ENCODE measurements at regions not wholly inside any gene's neighbourhood (a gene's known extent, or its start where the extent isn't known, plus 50 kb on each side); places are given as distances from the start of the nearest gene placed in this dataset.

- no peak for TF ChIP-seq CTCF (IDR thresholded peaks at IDR 0.05; ENCODE audit: low read length)
- no peak for TF ChIP-seq EZH2 (IDR thresholded peaks at IDR 0.05; ENCODE audit: borderline replicate concordance, low read length)
Observed at GRCh38 chr12:28991626-28992025, 157.5 kb upstream of the FAR2 start.
